GM21786 (cell line): ENCODE measurements at regions not wholly inside any gene's neighbourhood (a gene's known extent, or its start where the extent isn't known, plus 50 kb on each side); places are given as distances from the start of the nearest gene placed in this dataset.
"Not testable (repeated sequence)": the region's sequence is repeated elsewhere in the genome, so short reads cannot be mapped to it uniquely, and the experiment has no call there.

ENCODE experiments used
- ATAC-seq: cut with Tn5 transposase; IDR thresholded peaks from one replicate; pipeline ENCODE4 v1.9.1; 2021; ENCODE audit not compliant: unreplicated experiment

DNA sequence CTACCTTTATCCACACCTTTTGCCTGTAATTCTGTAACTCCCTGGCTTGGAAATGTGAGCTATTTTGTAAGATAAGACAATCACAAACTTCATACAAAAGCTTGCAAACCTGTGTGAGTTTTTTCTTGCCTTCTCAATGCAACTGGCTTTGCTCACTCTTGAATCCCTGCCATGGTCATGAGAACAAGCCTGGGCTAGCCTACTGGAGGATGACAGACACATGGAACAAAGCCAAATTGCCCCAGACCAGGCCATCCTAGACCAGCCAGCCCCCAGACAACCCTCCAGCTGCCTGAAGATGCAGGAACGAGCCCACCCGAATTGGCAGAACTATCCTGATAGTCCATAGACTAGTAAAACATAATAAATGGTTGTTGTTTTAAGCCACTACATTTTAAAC is 466.6 kb upstream of the ERCC4 start:
- ATAC-seq = no peak

DNA sequence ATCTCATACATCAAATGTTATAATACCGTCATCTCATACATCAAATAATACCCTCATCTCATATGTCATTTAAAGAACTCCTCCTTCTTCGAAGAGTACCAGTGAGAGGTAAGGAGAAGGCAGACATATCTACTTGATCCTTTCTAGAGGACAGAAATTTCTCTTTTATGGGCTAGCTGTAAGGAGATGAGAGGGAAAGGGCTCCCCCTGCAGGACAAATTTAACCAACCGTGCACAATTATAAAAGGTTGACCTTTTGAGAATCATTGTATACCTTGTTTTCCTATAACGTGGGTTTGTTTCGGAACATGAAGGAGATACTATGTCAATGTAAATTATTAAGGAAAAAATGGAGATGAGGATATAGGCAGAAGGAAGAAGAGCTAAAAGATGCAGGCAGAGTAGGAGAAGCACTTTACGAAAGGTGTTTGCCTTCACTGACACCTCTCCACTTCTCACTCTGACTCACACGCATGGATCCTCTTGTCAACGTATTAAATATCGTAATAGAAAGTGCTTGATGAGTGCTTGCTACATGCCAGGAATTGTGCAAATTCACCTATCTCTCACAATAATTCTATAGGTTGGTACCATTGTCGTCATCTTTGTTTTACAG is 465.9 kb upstream of the ERCC4 start:
- ATAC-seq = no peak

DNA sequence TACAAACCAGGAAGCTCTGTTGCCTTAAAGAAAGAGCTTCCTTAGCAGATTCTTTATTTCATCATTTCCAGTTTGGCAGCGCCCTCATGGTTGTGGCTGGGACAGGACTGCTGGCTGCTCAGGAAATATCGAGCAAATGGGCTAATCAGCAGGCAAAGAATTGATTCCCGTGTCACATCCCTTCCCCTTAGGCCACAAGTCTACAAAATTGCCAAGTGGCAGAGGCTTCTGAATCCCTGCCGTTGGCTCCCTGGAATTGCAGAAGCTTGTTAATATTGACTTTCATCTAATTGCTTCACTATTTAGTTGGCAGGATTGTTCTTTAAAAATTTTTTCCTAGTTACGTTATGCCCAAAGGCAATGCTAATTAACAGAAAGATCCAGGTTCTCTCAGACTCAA is 456.3 kb upstream of the ERCC4 start:
- ATAC-seq = no peak

DNA sequence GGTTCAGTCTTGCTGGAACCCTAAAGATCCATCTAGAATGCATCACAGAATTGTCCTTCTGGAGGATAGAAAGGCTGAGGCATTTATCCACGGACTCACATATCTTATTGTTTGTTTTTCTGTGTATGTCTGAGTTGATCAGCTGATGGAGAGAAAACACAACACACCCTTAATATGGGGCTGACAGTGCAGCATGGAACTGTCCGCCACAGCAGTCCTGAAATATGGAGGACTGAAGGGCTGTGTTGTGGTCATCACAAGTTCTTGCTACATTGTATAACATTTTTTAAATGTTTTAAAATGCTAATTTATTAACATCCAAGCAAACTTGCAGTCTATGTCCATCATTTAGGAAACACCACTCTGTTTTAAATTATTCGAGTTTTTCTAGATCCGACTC is 448.9 kb upstream of the ERCC4 start:
- ATAC-seq = no peak

DNA sequence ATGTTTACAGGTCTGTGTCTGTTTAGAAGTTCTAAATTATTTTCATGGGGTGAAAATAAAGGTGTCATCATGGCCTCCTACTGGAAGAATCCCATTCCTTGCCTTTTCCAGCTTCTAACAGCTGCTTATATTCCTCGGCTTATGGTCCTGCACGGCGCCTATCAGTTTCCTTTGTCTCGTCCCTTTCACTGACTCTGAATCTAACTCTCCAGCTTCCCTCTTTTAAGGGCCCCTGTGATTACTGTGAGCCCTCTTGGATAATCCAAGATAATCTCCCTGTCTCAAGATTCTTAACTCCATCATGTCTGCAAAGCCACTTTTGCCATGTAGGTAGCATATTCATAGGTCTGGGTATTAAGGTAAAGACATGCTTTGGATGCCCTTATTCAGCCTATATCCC is 441.0 kb upstream of the ERCC4 start:
- no peak for ATAC-seq

DNA sequence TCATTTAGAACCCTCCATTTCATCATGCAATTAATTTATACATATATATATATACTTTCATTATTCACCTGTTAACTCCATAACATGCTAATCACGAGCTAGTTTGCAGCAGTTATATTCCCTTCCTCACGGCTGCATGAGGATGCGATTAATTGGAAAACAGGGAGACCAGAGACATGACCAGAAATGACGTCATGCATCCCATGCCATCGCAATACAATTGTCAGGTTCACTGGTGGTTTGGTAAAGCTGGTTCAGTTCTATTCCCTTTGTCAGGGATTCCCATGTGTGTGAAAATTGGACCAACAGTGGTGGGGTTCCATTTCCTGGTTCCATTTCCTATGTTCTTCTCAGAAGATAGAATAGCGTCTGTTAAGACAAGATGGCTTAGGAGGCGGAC is 440.4 kb upstream of the ERCC4 start:
- no peak for ATAC-seq

DNA sequence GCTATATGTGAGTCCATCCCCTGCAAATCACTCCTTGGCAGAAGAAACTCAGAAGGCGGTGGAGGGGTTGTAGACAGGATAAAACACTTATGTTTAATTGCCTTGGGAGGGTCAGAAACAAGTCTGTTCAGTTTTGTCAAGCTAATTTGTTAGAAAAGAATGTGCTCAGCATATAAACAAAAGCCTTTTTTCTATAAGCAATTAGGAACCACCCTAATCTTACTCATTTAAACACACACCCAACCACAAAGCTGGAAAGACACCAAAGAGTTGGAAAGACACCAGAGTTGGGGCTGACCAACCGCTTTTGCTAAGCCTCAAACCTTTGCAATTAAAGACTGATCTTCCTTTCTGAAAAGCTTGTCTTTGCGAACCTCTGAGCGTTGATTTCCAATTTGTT is 439.2 kb upstream of the ERCC4 start:
- no peak for ATAC-seq

DNA sequence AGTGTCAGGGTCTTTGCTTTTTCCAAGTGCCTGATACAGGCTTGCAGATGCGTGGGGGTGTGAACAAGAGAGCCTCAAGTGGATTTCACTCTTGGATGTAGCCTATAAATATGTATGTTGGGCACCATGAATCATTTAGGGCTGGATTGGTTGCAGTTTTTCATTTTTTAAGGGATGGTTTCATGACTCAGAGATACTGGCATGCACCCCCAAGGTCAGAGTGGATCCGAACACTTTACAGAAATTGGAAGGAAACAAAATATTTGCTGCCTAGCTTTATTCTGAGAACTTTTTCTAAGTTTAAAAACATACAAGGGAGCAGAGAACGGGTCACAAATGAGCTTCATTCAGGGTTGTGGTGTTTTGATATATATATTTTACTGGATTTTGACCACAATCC is 436.8 kb upstream of the ERCC4 start:
- no peak for ATAC-seq

DNA sequence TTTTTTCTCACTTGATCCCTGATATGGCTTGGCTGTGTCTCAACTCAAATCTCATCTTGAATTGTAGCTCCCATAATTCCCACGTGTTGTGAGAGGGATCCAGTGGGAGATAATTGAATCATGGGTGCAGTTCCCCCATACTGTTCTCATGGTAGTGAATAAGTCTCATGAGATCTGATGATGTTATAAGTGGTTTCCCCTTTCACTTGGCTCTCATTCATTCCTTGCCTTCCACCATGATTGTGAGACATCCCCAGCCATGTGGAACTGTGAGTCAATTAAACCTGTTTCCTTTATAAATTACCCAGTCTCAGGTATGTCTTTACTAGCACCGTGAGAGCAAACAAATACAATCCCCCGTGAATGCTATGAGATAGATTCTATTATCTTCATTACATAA is 430.5 kb upstream of the ERCC4 start:
- not testable (repeated sequence) for ATAC-seq

DNA sequence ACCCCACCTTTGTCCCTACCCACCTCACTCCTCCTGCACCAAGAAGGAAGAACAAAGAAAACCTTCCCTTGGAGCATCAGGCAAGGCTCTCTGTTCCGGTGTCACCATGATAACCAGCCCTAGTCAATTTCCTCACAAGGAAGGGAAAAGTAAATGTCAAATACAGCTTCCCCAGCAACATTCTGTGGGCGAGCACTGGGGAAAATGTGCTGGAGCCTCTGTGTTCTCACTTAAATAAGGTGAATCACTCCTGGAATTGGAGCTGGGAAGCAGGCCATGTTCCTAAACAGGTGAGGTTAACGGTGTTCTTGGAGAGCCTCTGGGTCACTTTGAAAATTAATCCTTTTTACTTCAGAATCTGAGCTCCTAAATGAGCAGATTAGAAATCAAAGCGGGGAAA is 427.9 kb upstream of the ERCC4 start:
- ATAC-seq = no peak

DNA sequence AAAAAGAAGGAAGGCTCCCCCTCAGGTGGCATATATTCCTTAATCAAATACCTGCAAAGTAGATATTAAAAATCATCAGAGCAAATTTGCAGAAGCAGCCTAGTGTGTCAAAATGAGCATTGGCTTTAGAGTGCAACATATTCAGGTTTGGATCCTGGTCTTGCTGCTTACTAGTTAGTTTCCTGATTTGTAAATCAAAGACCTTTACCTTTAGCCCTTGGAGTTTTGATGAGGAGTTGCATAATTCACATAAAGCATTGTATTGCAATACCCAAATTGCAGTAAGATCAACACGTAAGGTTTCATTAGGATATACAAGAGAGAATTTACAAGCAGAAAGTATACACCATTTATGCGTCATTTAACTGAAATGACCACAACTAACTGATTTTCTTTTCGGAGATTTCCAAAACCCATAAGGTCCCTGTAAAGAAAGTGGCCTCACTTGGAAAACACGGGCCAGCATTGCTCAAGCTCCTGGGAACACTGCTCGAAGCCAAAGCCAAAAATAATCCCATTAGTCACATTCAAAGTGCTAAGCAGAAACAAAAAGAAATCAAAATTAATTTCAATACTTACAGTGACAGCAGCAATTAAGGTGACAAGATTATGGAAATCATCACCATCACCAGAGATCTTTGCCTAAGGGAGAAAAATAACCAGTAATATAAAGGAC is 415.9 kb upstream of the ERCC4 start:
- no peak for ATAC-seq

DNA sequence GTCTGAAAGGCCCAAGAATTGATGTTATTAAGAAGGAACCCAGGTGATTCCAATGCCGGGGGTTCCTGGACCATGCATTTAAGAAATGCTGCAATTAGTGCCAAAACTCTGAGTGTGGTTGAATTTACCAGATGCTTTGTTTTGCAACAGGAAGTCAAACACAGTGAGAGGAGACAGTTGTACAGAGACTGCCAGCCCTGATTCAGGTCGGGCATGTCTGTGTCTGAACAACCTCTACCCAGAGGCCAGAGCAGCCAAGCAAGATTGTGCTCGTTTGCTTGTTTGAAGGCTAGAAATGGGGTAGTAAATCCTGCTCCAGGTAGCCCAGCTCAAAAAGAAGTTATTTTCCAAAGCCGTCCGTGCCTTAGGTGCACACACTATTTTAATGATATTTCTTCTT is 412.4 kb upstream of the ERCC4 start:
- ATAC-seq = no peak

DNA sequence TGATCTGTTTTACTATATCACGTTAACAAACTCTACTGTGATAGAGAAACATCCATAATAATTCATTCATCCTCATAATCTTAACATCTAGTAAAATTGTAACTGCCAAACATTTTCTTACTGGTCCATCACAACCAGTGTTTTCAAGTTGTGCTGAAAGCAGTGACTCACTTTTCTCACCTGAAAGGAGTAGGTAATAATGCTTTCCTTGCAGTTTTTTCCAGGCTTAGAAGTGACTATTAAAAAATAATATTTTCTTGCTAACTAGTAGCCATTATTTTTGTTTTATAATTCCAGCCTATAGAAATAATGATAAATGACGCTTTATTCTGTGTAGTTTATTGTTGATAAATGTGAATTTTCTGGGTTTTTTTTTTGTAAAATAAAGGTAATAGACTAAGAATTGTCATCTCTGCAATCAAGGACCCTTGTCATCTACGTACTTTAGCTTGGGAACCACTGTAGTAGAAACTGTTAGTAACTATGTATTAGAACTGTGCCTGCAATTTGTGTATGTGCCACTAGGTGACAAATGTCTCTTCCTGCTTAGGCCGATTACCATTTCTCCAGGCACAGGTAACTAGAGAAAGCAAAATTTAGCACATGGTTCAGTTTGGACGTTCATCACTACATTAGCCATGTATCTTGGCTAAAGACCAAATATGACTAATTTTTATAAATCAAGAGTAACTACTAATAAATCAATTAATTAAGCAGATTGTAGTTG is 409.4 kb upstream of the ERCC4 start:
- no peak for ATAC-seq

DNA sequence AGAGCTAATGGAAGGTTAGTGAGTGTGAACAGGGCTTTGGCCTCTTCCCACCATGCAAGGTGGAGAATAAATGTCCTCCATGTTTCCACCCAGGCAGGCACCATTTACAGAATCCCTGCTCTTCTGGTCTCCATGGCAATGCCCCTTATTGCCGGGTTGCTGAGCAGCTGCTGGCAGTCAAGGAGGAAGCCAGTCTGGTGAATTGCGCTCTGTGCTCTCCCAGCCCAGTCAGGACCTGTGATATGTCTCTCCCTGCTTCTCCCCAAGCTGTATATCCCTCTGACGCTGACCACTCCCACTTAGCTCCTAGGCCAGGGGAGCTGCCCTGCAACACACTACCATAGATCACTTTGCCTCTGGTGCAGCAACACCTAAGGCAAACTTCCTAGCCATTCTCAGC is 402.1 kb upstream of the ERCC4 start:
- no peak for ATAC-seq

DNA sequence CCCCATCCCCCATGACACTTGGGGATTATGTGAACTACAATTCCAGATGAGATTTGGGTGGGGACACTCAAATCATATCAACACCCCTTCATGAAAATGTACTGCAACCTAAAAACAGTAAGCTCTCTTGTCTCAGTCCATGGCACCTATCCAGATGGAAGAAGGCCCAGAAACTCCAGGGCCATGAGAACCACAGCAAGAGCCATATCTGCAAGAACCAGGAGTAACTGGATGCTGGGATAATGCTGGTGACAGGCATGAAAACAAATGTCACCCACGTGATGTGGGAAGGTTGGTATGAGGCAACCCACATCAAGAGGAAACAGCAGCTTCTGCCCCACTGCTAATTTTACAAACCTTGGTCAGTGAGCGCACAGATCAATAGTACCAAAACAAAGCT is 400.1 kb upstream of the ERCC4 start:
- ATAC-seq = no peak

DNA sequence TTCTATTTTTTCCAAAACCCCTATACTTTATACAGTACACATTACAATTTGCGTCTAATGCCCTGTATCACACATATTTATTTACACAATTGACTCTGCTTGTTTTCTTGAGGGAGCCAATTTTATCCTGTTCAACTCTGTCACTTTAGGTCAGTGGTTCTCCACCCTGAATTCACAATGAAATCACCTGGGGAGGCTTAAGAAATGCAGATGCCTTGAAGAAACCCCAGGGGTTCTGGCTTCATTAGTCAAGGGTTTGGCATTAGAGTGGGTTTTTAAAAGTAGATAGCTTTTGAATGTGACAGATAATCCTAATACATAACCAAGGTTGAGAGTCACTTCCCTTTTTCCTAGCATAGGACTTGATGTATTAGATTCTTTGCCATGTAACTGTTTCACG is 398.6 kb upstream of the ERCC4 start:
- ATAC-seq = no peak

DNA sequence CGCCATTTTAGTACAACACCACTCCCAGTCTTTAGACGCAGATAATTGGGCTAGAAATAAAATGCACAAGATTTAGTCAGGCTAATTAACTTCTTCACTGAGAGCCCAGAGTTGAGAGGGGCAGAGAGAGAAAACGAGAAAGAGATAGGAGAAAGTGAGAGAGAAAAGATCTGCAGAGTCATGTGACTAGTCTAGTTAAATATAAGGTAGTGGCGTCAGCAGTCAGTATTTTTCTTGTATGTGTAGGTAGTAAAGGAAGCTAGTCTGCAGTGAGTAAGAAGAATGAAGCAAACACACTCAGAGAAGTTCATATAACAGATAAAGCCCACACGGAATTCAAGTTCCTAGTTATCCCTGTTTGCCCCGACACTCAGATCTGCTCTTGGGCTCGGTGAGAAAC is 392.6 kb upstream of the ERCC4 start:
- no peak for ATAC-seq

DNA sequence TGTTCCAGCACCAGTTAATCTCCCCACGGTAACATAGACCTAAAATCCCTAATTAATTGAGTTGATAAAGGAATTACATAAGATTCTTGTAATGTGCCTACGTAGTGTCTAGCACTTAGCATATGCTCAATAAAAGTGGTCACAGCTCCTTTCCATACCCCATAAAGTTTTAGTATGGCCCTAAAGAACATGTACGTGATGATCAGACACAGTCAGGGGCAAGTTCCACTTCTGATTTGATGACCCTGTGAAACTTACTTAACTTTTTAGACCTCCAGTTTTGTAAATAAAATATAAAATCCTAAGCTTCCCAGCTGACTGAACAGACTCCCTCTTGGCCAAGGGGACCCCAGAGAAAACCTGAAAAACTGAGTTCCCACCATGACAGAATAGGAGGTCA is 391.3 kb upstream of the ERCC4 start:
- ATAC-seq = no peak

DNA sequence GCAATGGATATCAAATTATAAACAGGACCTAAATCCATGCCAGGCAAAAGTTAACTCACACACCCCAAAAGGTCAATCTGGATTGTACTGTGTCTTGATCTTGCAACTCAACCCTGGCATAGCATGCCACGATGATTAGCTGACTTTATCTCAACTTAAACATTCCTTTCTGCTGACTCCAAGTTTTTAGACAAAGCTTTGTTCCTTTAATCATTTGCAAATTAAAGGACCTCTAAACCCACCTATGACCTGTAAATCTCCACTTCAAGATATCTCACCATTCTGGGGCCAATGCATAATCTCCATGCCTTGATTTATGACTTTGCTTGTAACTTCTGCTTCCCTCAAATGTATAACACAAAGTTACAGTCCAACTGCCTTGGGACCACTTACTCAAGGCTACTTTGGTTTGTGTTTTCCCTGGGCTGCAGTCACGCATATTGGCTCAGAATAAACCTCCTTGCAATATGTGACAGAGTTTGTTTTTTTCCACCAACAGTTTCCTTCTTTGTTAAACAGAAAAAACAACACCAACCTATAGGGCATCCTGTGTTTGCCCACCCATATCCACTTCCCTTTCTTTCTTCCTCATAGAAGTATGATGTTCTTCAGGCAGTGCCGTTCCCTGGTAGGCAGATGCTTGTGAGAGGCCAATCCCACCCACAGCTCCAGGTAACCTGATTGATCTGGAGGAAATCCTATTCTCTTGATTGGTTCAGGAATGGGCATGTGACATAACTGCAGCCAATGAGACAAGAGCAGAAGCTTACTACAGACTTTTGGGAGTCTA is 390.6 kb upstream of the ERCC4 start:
- ATAC-seq = no peak

DNA sequence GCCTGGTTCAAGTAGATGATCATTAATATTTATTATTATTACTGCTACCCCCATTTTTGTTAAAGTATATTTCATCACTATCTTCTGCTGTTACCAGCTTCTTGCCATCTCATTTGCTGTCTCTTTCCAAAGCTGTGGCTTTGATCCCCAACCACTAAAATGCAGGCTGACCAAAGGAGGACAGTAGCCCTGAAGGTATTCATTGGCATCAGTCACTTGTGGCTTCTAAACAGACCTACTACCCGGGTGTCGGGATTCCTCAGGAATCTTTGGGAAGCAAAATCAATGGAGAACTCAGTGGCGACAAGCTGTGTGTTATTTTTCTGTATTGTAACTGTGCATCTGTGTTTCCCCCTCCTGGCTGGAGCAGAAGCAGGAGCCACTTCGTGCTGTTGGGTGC is 379.2 kb upstream of the ERCC4 start:
- ATAC-seq = no peak

DNA sequence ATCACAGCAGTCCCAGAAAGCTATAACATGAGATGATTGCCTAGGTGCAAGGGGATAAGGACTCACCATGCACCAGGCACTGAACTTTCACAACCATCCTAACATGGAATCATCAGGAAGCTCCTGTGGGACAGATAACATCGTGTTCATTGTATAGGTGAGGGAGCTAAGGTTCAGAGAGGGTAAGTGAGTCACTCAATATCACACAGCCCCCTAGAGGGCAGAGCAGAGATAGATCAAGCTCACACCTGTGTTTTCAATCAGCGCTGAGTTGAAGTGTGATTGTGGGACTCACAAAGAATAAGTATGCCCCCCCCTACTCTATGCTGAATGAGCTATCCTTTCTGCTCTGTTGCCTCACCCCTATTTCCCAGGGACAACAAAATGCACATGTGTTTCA is 377.7 kb upstream of the ERCC4 start:
- ATAC-seq = no peak

DNA sequence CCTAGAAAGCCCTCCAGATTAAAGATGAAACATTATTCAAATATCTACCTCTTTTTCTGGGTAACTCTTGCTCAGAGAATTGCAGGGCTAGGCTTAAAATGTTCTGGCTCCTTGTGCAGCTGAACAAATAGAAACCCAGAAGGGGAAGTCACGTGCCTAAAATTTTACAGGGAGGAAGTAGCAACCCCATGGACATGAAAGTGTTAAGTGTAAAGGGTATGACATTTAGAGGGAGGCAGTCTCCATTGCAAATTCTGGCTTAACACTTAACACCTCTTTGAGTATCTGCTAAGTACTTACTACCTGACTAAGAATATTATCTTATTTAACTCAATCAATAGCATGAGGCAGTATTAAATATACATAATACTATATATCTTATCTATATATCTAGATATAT is 376.1 kb upstream of the ERCC4 start:
- ATAC-seq = no peak
